Mucosa of descending colon (tissue), 3 donors: ENCODE measurements at regions not wholly inside any gene's neighbourhood (a gene's known extent, or its start where the extent isn't known, plus 50 kb on each side); places are given as distances from the start of the nearest gene placed in this dataset.

Source experiments
- ATAC-seq: fragments of 200-7000 bp; cut with Tn5 transposase; one replicate; pipeline ENCODE4 v1.9.1; 2020; ENCODE audit warnings: mild to moderate bottlenecking, moderate library complexity
- DNase-seq, 3 donors: peaks; one replicate each; pipeline ENCODE4 v3.0.0-alpha.2; 2020
- H3K36me3 ChIP-seq: fragments of 200-600 bp; one replicate; pipeline ENCODE4 v1.8.0; 2021; ENCODE audit warnings: low read depth, mild to moderate bottlenecking
- H3K4me1 ChIP-seq: fragments of 200-600 bp; one replicate; pipeline ENCODE4 v1.8.0; 2021; ENCODE audit warnings: low read depth, mild to moderate bottlenecking
- H3K4me3 ChIP-seq: fragments of 200-600 bp; one replicate; pipeline ENCODE4 v1.8.0; 2021; ENCODE audit warnings: mild to moderate bottlenecking
- H3K9me3 ChIP-seq: fragments of 200-600 bp; one replicate; pipeline ENCODE4 v1.8.0; 2021; ENCODE audit warnings: mild to moderate bottlenecking
- intact Hi-C, 2 donors: fragments of 100-400 bp; cut with DNase I in 1 of 2; cut with micrococcal nuclease in 1 of 2; formaldehyde crosslinking; loops; one replicate each; pipeline versions ENCODE4 v1.11.0 to v1.11.1; 2022; cut with DNase I, micrococcal nuclease
- TF ChIP-seq, protein P1 (sequence below): fragments of 200-600 bp; IDR thresholded peaks from one replicate; pipeline ENCODE4 v1.8.0; 2022; ENCODE audit warnings: antibody characterized with exemption, mild to moderate bottlenecking
- donor health status: DM: no; HTN: no; CAD: no; lungs with moderate emphysema.
- donor health status: DM: no; HTN: no; CAD: no.
- donor health status: DM: no; HTN: yes; CAD: no.

DNA sequence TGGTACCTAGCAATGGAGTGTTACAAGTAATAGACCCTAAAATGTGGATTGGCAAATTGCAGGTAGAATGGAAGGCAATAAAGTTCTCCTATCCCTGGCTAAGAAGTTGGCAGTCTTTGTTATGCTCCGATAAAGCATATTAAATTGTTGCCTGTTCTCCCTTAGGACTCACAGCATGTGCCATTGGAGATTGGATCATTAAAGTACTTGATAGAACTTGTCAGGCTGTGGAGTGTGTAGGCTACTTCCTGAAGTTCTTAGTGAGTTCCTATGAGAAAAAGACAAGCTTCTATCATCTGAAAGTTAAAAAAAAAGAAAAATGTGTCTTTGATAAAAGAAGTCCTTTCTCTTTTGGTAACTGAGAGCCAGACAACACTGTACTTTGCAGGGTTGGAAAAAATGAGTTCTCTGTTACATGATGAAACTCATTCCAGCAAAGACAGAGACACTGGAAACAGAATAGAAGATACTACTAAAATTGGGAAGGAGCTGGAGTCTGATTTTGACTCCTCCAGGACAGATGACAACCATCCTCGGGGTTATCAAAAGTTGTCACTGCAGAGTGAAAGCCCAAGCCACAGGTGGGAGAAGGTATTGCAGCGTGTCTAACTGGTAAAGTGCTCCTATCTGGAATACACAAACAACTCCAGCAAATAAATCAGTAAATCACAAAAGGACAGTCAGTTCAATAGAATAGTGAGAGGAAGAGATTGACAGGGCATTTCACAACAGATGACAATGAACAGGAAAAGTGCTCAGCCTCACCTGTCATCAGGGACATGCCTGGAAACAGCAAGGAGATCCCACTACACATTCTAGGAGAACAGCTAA, 87.5 kb upstream of the WDR26 start:
- no peaks in the 10 kb centered on the region for H3K36me3 ChIP-seq
- intact Hi-C loops: no loop called here
- ATAC-seq (no peak), DNase-seq (no peak)
- H3K4me1 ChIP-seq: no peaks in the 10 kb centered on the region
- TF ChIP-seq, protein P1, sequence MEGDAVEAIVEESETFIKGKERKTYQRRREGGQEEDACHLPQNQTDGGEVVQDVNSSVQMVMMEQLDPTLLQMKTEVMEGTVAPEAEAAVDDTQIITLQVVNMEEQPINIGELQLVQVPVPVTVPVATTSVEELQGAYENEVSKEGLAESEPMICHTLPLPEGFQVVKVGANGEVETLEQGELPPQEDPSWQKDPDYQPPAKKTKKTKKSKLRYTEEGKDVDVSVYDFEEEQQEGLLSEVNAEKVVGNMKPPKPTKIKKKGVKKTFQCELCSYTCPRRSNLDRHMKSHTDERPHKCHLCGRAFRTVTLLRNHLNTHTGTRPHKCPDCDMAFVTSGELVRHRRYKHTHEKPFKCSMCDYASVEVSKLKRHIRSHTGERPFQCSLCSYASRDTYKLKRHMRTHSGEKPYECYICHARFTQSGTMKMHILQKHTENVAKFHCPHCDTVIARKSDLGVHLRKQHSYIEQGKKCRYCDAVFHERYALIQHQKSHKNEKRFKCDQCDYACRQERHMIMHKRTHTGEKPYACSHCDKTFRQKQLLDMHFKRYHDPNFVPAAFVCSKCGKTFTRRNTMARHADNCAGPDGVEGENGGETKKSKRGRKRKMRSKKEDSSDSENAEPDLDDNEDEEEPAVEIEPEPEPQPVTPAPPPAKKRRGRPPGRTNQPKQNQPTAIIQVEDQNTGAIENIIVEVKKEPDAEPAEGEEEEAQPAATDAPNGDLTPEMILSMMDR: no peak
- H3K4me3 ChIP-seq: no peak overlapping the region
- no peaks in the 10 kb centered on the region for H3K9me3 ChIP-seq

DNA sequence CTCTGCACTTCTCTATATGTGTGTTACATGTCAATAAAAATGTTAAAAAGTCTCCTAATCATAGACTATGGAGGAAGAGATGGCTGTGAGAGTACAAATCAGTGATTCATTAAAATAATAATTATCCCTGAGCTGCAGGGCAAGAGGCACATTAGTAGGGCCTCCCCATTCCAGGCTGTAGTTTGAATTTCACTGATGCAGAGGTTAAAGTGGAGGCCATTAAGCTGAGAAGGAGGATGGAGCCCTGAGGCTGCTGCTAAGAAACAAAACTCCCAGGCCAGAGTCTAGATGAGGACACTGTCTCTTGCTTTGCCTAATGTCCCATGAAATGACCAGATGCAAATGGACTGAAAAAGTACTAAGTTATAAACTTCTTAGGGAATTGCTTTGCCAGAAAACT, 89.1 kb upstream of the WDR26 start:
- TF ChIP-seq, protein P1: no peak
- DNase-seq: no peak
- no peaks in the 10 kb centered on the region for H3K36me3 ChIP-seq
- intact Hi-C loops: no loop called here
- H3K9me3 ChIP-seq: no peaks in the 10 kb centered on the region
- no peaks in the 10 kb centered on the region for H3K4me1 ChIP-seq
- no peak for ATAC-seq
- no peak overlapping the region for H3K4me3 ChIP-seq

DNA sequence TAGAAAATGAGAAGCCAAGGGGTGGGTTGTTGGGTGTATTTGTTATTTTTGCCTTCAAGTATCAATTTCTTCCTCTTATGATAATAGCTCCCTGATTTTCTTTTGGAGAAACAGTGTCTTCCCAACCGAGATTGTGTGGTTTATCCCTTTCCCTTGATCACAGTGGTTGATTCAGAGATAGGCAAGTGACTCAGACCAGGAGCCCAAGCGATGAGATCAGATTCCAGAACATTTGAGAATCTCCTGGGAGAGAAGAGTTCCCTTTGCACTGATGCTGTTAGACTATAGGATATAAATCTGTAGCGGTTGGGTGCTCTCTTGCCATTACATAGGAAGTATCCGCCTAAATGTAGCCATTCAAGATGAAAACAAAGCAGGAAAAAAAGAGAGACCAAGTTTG, 90.1 kb upstream of the WDR26 start:
- no peaks in the 10 kb centered on the region for H3K36me3 ChIP-seq
- ATAC-seq: no peak
- H3K4me3 ChIP-seq: no peak overlapping the region
- no peaks in the 10 kb centered on the region for H3K4me1 ChIP-seq
- no peaks in the 10 kb centered on the region for H3K9me3 ChIP-seq
- no peak for DNase-seq
- intact Hi-C loops: no loop called here
- TF ChIP-seq, protein P1: no peak

DNA sequence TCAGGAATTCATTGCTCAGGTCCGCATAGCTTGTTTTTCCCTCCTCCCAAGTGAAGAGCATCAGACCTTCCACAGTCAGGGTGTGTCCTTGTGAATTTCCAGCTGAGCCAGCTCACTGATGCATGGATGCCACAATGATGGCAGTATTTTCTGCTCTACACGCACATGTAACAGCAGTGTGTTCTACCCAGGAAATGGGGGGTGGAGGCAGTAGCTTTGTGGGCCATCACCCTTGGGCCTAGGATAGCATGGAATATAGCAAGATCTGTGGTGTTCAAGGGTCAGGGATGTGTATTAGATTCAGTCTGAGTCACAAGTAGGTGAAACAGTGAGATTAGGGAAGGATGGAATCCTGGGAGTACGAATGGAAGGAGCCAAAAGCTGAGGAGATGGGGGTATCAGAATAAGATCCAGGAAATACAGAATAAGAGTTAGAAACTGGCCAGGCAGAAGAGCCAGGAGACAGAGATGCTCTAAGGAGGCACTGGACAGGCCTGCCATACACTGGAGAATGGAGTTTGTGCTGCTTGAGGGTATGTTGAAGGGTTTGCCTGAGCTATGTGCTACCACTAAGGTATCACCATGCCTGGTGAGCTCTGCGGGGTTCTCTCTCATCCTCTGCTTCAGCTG, 90.6 kb upstream of the CNIH3 start:
- ATAC-seq: no peak
- intact Hi-C loops: no loop called here

DNA sequence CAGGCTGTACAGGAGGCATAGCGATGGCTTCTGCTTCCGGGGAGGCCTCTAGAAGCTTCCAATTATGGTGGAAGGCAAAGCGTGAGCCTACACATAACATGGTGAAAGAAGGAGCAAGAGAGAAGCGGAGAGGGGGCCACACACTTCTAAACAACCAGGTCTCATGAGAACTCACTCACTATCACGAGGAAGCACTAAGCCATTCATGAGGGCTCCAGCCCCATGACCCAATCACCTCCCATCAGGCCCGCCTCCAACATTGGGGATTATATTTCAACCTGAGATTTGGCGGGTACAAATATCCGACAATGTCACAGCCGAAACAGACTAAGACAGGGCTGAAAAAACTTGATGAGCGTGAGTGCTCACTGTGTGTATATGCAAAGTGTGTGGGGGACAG, 89.3 kb upstream of the CNIH3 start:
- DNase-seq: no peak
- intact Hi-C loops: no loop called here
- no peaks in the 10 kb centered on the region for H3K4me1 ChIP-seq

More for the DNA sequence above, 90.6 kb upstream of the CNIH3 start:
- no peak for DNase-seq
- no peak overlapping the region for H3K4me3 ChIP-seq
- TF ChIP-seq, protein P1: no peak
- no peaks in the 10 kb centered on the region for H3K9me3 ChIP-seq
- H3K36me3 ChIP-seq: no peaks in the 10 kb centered on the region
- no peaks in the 10 kb centered on the region for H3K4me1 ChIP-seq

More for the DNA sequence above, 89.3 kb upstream of the CNIH3 start:
- no peak for ATAC-seq
- H3K36me3 ChIP-seq: no peaks in the 10 kb centered on the region
- TF ChIP-seq, protein P1: no peak
- no peak overlapping the region for H3K4me3 ChIP-seq
- H3K9me3 ChIP-seq: no peaks in the 10 kb centered on the region
